H1 (cell line): ENCODE measurements at regions not wholly inside any gene's neighbourhood (a gene's known extent, or its start where the extent isn't known, plus 50 kb on each side); places are given as distances from the start of the nearest gene placed in this dataset.

Source experiments
- CTCF ChIA-PET: fragments of 300-600 bp; sonication (Branson Sonifier 250); formaldehyde crosslinking; loops from one replicate; lab custom pipeline; 2021; ENCODE audit not compliant: partially characterized antibody; lab: Charles Lee
- POLR2A ChIA-PET: fragments of 300-600 bp; sonication (Branson Sonifier 250); formaldehyde crosslinking; loops from one replicate; lab custom pipeline; 2021; ENCODE audit warnings: inconsistent platforms; ENCODE audit not compliant: partially characterized antibody; lab: Charles Lee
- DNase-seq, 2 experiments: peaks; one replicate each; pipeline versions ENCODE4 v3.0.0 to v3.0.0-alpha.2; 2010 to 2022; ENCODE audit warnings: low spot score in 2 of 2, low read depth in 1 of 2, mixed read lengths in 1 of 2
- FAIRE-seq: peaks from 2 replicates; lab custom pipeline; 2011; peaks lifted over from hg19 to GRCh38; lab: Jason Lieb, UNC
- H2AFZ ChIP-seq: 2 replicates; pipeline ENCODE4 v1.8.1; 2012; ENCODE audit warnings: low read length, inconsistent platforms
- H2AK5ac ChIP-seq: 2 replicates; pipeline ENCODE4 v1.6.1; 2013; ENCODE audit warnings: low read depth, low read length
- H2BK120ac ChIP-seq: replicated peaks from 2 replicates; pipeline ENCODE3; 2013; ENCODE audit warnings: low read depth, low read length, inconsistent platforms
- H2BK12ac ChIP-seq: 2 replicates; pipeline ENCODE4 v1.6.1; 2013; ENCODE audit warnings: low read depth, low read length
- H2BK15ac ChIP-seq: 2 replicates; pipeline ENCODE4 v1.6.1; 2013; ENCODE audit warnings: low read length
- H2BK20ac ChIP-seq: 2 replicates; pipeline ENCODE4 v1.6.1; 2013; ENCODE audit warnings: low read length
- H2BK5ac ChIP-seq: 2 replicates; pipeline ENCODE4 v1.6.1; 2013; ENCODE audit warnings: low read depth, low read length
- H3K14ac ChIP-seq: 2 replicates; pipeline ENCODE4 v1.6.1; 2013; ENCODE audit warnings: inconsistent platforms; ENCODE audit not compliant: insufficient read length
- H3K18ac ChIP-seq: 2 replicates; pipeline ENCODE4 v1.6.1; 2013; ENCODE audit warnings: low read length; ENCODE audit errors: extremely low read depth
- H3K23ac ChIP-seq: 2 replicates; pipeline ENCODE4 v1.6.1; 2013; ENCODE audit warnings: inconsistent platforms; ENCODE audit not compliant: insufficient read length
- H3K23me2 ChIP-seq: 2 replicates; pipeline ENCODE4 v1.6.1; 2013; ENCODE audit warnings: low read depth, low read length
- H3K27ac ChIP-seq: 2 replicates; pipeline ENCODE4 v1.6.1; 2011; ENCODE audit warnings: low read depth, low read length, inconsistent platforms
- H3K27me3 ChIP-seq, 4 experiments: replicated peaks in 1 of 4; 1 replicate in 1 of 4; 2 replicates in 3 of 4; pipeline versions ENCODE4 v1.6.1 to v1.8.1; 2011 to 2013; ENCODE audit warnings: low read length in 3 of 4, mild to moderate bottlenecking in 3 of 4, inconsistent platforms in 2 of 4, mixed read lengths in 2 of 4, moderate library complexity in 1 of 4; ENCODE audit not compliant: control insufficient read depth in 3 of 4, insufficient read depth in 3 of 4; ENCODE audit errors: extremely low read depth in 1 of 4
- H3K36me3 ChIP-seq, 4 experiments: 2 replicates each; pipeline versions ENCODE4 v1.6.1 to v1.8.1; 2011 to 2013; ENCODE audit warnings: mild to moderate bottlenecking in 4 of 4, low read length in 3 of 4, moderate library complexity in 2 of 4, control low read depth in 1 of 4, inconsistent platforms in 1 of 4; ENCODE audit not compliant: insufficient read depth in 4 of 4, control insufficient read depth in 2 of 4
- H3K4ac ChIP-seq: replicated peaks from 2 replicates; pipeline ENCODE3; 2013; ENCODE audit warnings: low read length, low read depth, mixed read lengths, inconsistent platforms; ENCODE audit not compliant: insufficient read length
- H3K4me1 ChIP-seq, 4 experiments: replicated peaks in 1 of 4; 1 replicate in 1 of 4; 2 replicates in 3 of 4; pipeline versions ENCODE4 v1.6.1 to v1.8.1; 2011 to 2013; ENCODE audit warnings: low read length in 3 of 4, inconsistent platforms in 2 of 4, mixed read lengths in 1 of 4; ENCODE audit not compliant: insufficient read depth in 4 of 4, control insufficient read depth in 3 of 4
- H3K4me2 ChIP-seq, 2 experiments: 2 replicates each; pipeline versions ENCODE4 v1.6.1 to v1.8.1; 2011 to 2013; ENCODE audit warnings: low read depth in 2 of 2, low read length in 2 of 2, control low read depth in 1 of 2, inconsistent platforms in 1 of 2, mild to moderate bottlenecking in 1 of 2; ENCODE audit not compliant: insufficient read depth in 1 of 2
- H3K4me3 ChIP-seq, 4 experiments: fragments of 200-600, 300-600 bp in 1 of 4; sonication (generic), shearing (Covaris generic), sonication (Bioruptor Twin) in 1 of 4; 2 replicates each; pipeline versions ENCODE4 v1.5.1 to v1.8.1; 2011 to 2016; ENCODE audit warnings: low read length in 4 of 4, low read depth in 3 of 4, control low read depth in 2 of 4, inconsistent platforms in 2 of 4, mild to moderate bottlenecking in 2 of 4, mixed read lengths in 1 of 4, moderate library complexity in 1 of 4; ENCODE audit not compliant: insufficient read depth in 2 of 4; ENCODE audit errors: extremely low read depth in 1 of 4
- H3K56ac ChIP-seq: replicated peaks from 2 replicates; pipeline ENCODE3; 2013; ENCODE audit warnings: low read depth, mild to moderate bottlenecking, mixed read lengths, low read length, inconsistent platforms; ENCODE audit not compliant: insufficient read length
- H3K79me1 ChIP-seq: 2 replicates; pipeline ENCODE4 v1.6.1; 2013; ENCODE audit warnings: low read depth, low read length, control low read depth
- H3K79me2 ChIP-seq, 2 experiments: 2 replicates each; pipeline versions ENCODE4 v1.6.1 to v1.8.1; 2012 to 2013; ENCODE audit warnings: low read length in 2 of 2, mild to moderate bottlenecking in 2 of 2, inconsistent platforms in 1 of 2; ENCODE audit not compliant: insufficient read depth in 2 of 2, control insufficient read depth in 1 of 2
- H3K9ac ChIP-seq, 4 experiments: replicated peaks in 1 of 4; 1 replicate in 1 of 4; 2 replicates in 3 of 4; pipeline versions ENCODE4 v1.6.1 to v1.8.1; 2011 to 2013; ENCODE audit warnings: low read depth in 3 of 4, low read length in 3 of 4, control low read depth in 2 of 4, mild to moderate bottlenecking in 2 of 4, moderate library complexity in 2 of 4, inconsistent platforms in 1 of 4; ENCODE audit errors: extremely low read depth in 1 of 4
- H3K9me3 ChIP-seq, 2 experiments: 2 replicates each; pipeline versions ENCODE4 v1.6.1 to v1.8.1; 2012 to 2013; ENCODE audit warnings: mild to moderate bottlenecking in 2 of 2, moderate library complexity in 2 of 2, control low read depth in 1 of 2, inconsistent platforms in 1 of 2, low read depth in 1 of 2, low read length in 1 of 2, mixed read lengths in 1 of 2; ENCODE audit not compliant: insufficient read depth in 2 of 2
- H4K20me1 ChIP-seq, 2 experiments: replicated peaks in 1 of 2; 2 replicates each; pipeline versions ENCODE3 to v1.8.1; 2011 to 2013; ENCODE audit warnings: inconsistent platforms in 2 of 2, low read length in 2 of 2, mild to moderate bottlenecking in 1 of 2; ENCODE audit not compliant: insufficient read depth in 2 of 2, control insufficient read depth in 1 of 2
- H4K5ac ChIP-seq: 2 replicates; pipeline ENCODE4 v1.6.1; 2013; ENCODE audit warnings: low read length, low read depth, mixed read lengths, inconsistent platforms; ENCODE audit not compliant: insufficient read length
- H4K8ac ChIP-seq: 2 replicates; pipeline ENCODE4 v1.8.0; 2013; ENCODE audit warnings: mild to moderate bottlenecking, moderate library complexity, low read length, inconsistent platforms; ENCODE audit not compliant: insufficient read depth; ENCODE audit errors: extremely low read depth
- H4K91ac ChIP-seq: replicated peaks from 2 replicates; pipeline ENCODE3; 2013; ENCODE audit warnings: low read length, mixed read lengths, inconsistent platforms; ENCODE audit not compliant: insufficient read length
- CBX8 ChIP-seq: fragments of 300-800, 300-1000 bp; sonication (generic); IDR thresholded peaks from 2 replicates; pipeline ENCODE4 v1.7.1; 2016; ENCODE audit warnings: low read depth, low read length, borderline replicate concordance
- FOSL1 ChIP-seq: IDR thresholded peaks from 2 replicates; pipeline ENCODE4 v1.6.1; 2011; ENCODE audit warnings: mild to moderate bottlenecking, low read depth, low read length, moderate library complexity; ENCODE audit not compliant: insufficient read depth
- KDM1A ChIP-seq: fragments of 200-600, 300-600 bp; sonication (generic); IDR thresholded peaks from 2 replicates; pipeline ENCODE4 v1.7.1; 2016; ENCODE audit warnings: mild to moderate bottlenecking, low read length, borderline replicate concordance
- POU5F1 ChIP-seq: IDR thresholded peaks from 2 replicates; pipeline ENCODE4 v1.6.1; 2011; ENCODE audit warnings: low read depth, mild to moderate bottlenecking, low read length, moderate library complexity
- SIRT6 ChIP-seq: IDR thresholded peaks from one replicate; pipeline ENCODE4 v1.7.1; 2012; ENCODE audit warnings: low read length, inconsistent platforms
- SP1 ChIP-seq: IDR thresholded peaks from 2 replicates; pipeline ENCODE4 v1.6.1; 2011; ENCODE audit warnings: low read depth, low read length
- SP4 ChIP-seq: IDR thresholded peaks from 2 replicates; pipeline ENCODE4 v1.6.1; 2012; ENCODE audit warnings: low read length, inconsistent platforms
- SUZ12 ChIP-seq: fragments of 200-600 bp; sonication (generic); IDR thresholded peaks from 2 replicates; pipeline ENCODE4 v1.6.1; 2012; ENCODE audit warnings: mild to moderate bottlenecking, inconsistent platforms, low read length, moderate library complexity, mixed read lengths
- TCF12 ChIP-seq: IDR thresholded peaks from 2 replicates; pipeline ENCODE4 v1.6.1; 2011; ENCODE audit warnings: low read depth, mild to moderate bottlenecking, low read length
- ZNF274 ChIP-seq: IDR thresholded peaks from 2 replicates; pipeline ENCODE4 v1.7.0; 2012; ENCODE audit warnings: low read length, borderline replicate concordance; ENCODE audit errors: extremely low read depth
- WGBS, 2 experiments: shearing (Covaris generic) in 1 of 2; methylation state at CpG; one replicate each; pipeline versions ENCODE4 v1.1.6 to v1.1.7; 2013 to 2015; ENCODE audit warnings: low lambda C conversion rate in 2 of 2, mixed read lengths in 2 of 2, inconsistent platforms in 1 of 2, low coverage in 1 of 2, missing lambda C conversion rate in 1 of 2; ENCODE audit not compliant: insufficient replicate concordance in 2 of 2, insufficient coverage in 1 of 2, insufficient read length in 1 of 2; ENCODE audit errors: extremely low coverage in 1 of 2, missing lambda C conversion rate in 1 of 2; 5-methylcytosine and 5-hydroxymethylcytosine counted together
- TF ChIP-seq, protein P1 (sequence below): IDR thresholded peaks from 2 replicates; pipeline ENCODE4 v1.6.1; 2012; ENCODE audit warnings: inconsistent platforms
- TF ChIP-seq, protein P2 (sequence below), 3 experiments: IDR thresholded peaks; 1 replicate in 2 of 3; 2 replicates in 1 of 3; pipeline versions ENCODE4 v1.5.1 to v1.6.1; 2011; ENCODE audit warnings: low read length in 3 of 3, mild to moderate bottlenecking in 3 of 3, inconsistent platforms in 2 of 3, low read depth in 1 of 3, moderate library complexity in 1 of 3; ENCODE audit not compliant: insufficient read depth in 1 of 3; ENCODE audit errors: control extremely low read depth in 1 of 3

DNA sequence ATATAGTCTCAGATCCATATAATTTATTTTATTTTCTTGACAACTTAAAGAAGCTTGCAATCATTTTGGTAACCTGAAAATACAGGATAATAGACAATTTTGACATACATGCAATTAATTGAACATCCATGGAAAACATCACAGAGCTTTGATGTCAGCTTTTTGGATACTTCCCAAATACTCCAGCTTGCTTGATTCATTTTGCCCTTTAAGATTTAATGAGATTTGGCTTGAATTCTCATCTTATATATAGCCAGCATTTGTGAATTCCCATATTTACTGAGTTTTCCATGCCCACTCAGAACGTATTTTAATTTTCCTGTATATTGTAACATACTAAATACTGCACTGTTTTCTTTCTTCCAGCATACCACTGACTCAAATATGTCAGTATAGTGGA is 803.0 kb upstream of the MGAT4C start:
- no peak overlapping the region for H2BK15ac ChIP-seq
- H3K27ac ChIP-seq = no peak overlapping the region
- TF ChIP-seq, protein P1, sequence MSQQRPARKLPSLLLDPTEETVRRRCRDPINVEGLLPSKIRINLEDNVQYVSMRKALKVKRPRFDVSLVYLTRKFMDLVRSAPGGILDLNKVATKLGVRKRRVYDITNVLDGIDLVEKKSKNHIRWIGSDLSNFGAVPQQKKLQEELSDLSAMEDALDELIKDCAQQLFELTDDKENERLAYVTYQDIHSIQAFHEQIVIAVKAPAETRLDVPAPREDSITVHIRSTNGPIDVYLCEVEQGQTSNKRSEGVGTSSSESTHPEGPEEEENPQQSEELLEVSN = no peak
- TF ChIP-seq SIRT6 (no peak), SUZ12 (no peak), KDM1A (no peak), FOSL1 (no peak), ZNF274 (no peak), SP4 (no peak), SP1 (no peak), CBX8 (no peak), TCF12 (no peak), POU5F1 (no peak)
- TF ChIP-seq, protein P2, sequence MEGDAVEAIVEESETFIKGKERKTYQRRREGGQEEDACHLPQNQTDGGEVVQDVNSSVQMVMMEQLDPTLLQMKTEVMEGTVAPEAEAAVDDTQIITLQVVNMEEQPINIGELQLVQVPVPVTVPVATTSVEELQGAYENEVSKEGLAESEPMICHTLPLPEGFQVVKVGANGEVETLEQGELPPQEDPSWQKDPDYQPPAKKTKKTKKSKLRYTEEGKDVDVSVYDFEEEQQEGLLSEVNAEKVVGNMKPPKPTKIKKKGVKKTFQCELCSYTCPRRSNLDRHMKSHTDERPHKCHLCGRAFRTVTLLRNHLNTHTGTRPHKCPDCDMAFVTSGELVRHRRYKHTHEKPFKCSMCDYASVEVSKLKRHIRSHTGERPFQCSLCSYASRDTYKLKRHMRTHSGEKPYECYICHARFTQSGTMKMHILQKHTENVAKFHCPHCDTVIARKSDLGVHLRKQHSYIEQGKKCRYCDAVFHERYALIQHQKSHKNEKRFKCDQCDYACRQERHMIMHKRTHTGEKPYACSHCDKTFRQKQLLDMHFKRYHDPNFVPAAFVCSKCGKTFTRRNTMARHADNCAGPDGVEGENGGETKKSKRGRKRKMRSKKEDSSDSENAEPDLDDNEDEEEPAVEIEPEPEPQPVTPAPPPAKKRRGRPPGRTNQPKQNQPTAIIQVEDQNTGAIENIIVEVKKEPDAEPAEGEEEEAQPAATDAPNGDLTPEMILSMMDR (IDR thresholded peaks at IDR 0.05; ENCODE audit: control extremely low read depth in 1 of 3, insufficient read depth in 1 of 3, low read depth in 1 of 3, low read length in 3 of 3) = no peak
- H2BK12ac ChIP-seq = no peak overlapping the region
- FAIRE-seq (no peak), DNase-seq (no peak)
- H2AK5ac ChIP-seq = no peak overlapping the region
- no peak overlapping the region for H2BK5ac ChIP-seq
- WGBS, 2 experiments = 81% methylated on average over 1 of the region's 1 CpG; no CpG with 5 or more reads in 1 of the 2 experiments
- no peak overlapping the region for H2AFZ ChIP-seq
- H3K79me1 ChIP-seq = no peaks in the 10 kb centered on the region
- H3K79me2 ChIP-seq = no peaks in the 10 kb centered on the region
- no peak overlapping the region for H3K4ac ChIP-seq
- no peak overlapping the region for H3K9ac ChIP-seq
- H3K36me3 ChIP-seq = no peaks in the 10 kb centered on the region
- H2BK120ac ChIP-seq = no peak overlapping the region
- no peak overlapping the region for H3K14ac ChIP-seq
- H3K27me3 ChIP-seq = no peaks in the 10 kb centered on the region
- no peak overlapping the region for H4K8ac ChIP-seq
- CTCF ChIA-PET = interaction anchor here (0.6 kb wide), 1 partner anchor 382 kb away, joined by 3 read pairs; no protein-coding TSS in a partner anchor
- H3K4me1 ChIP-seq = no peaks in the 10 kb centered on the region
- H3K9me3 ChIP-seq = no peaks in the 10 kb centered on the region
- no peak overlapping the region for H3K23ac ChIP-seq
- H3K23me2 ChIP-seq = no peaks in the 10 kb centered on the region
- no peak overlapping the region for H3K4me3 ChIP-seq
- H3K4me2 ChIP-seq = no peak overlapping the region
- no peak overlapping the region for H4K91ac ChIP-seq
- H2BK20ac ChIP-seq = no peak overlapping the region
- H4K5ac ChIP-seq = no peak overlapping the region
- no peak overlapping the region for H3K18ac ChIP-seq
- no peak overlapping the region for H3K56ac ChIP-seq
- POLR2A ChIA-PET = no interaction called here
- no peaks in the 10 kb centered on the region for H4K20me1 ChIP-seq
